ENCODE measurements at regions not wholly inside any gene's neighbourhood (a gene's known extent, or its start where the extent isn't known, plus 50 kb on each side); places are given as distances from the start of the nearest gene placed in this dataset.

DNA sequence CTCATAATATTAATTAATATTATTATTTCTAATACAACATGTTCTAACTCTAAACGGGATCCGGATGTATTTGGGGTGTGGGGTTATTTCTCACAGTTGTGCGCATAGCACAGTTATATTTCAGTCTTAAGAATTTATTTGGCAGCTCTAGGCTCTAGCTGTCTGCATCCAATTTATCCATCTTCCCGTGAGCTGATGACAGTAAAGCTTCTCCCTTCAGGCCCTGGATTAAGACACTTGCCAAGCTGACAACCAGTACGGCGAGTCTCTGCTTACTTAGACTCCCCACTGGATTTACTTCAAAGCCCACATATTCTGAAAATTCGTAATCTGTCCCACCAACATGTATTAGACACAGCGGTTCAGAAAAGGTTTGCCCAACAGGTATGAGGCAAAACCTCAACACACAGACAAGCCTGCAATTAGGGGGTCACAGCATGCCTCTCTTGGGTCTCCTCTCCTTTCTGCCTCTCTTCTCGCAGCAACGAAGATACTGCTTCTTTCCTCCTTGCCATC, 232.9 kb upstream of the TMTC1 start:
- WGBS, 2 donors, result 93% methylated on average over 10 of the region's 10 CpGs

DNA sequence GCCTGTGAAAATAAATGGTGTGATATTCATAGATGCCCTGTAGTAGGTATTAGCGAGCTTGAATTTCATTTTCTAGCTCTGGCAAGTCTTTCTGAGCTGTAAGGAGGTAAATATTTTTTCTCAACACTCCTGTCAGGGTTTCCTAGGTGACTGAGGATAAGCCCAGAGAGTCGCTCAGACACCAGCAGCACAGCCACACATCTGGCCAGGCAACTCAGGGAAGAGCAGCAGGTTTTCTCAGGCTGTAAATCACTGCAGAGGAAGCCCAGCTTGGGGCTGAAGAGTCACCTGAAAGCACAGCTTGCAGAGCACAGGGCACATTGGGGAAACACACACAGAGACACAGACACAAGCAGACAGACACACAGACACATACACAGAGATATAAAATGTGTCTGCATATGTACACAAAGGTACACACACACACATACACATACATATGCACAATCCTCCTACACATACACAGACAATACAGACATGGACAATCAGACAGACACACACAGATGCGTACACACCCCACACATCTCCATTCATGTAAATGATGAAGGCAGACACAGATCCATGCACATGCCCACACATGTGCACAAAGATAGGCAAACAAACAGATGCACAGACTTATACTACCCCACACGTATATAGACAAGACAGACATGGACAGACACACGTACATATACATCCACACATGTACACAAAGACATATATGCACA, 232.0 kb upstream of the TMTC1 start:
- no peak for DNase-seq
- Histone ChIP-seq H3K27me3 (no peaks in the 10 kb centered on the region), H3K9me3 (no peaks in the 10 kb centered on the region), H3K4me3 (no peak overlapping the region), H3K36me3 (ENCODE audit: low read depth, missing control alignments) (no peaks in the 10 kb centered on the region), H3K27ac (no peak overlapping the region), H3K4me1 (no peaks in the 10 kb centered on the region)
- 86 to 90% methylated on average over 5 of the region's 5 CpGs for WGBS, 2 donors
- no peak for TF ChIP-seq POLR2A (IDR thresholded peaks at IDR 0.05)
- TF ChIP-seq, protein P1, sequence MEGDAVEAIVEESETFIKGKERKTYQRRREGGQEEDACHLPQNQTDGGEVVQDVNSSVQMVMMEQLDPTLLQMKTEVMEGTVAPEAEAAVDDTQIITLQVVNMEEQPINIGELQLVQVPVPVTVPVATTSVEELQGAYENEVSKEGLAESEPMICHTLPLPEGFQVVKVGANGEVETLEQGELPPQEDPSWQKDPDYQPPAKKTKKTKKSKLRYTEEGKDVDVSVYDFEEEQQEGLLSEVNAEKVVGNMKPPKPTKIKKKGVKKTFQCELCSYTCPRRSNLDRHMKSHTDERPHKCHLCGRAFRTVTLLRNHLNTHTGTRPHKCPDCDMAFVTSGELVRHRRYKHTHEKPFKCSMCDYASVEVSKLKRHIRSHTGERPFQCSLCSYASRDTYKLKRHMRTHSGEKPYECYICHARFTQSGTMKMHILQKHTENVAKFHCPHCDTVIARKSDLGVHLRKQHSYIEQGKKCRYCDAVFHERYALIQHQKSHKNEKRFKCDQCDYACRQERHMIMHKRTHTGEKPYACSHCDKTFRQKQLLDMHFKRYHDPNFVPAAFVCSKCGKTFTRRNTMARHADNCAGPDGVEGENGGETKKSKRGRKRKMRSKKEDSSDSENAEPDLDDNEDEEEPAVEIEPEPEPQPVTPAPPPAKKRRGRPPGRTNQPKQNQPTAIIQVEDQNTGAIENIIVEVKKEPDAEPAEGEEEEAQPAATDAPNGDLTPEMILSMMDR (IDR thresholded peaks at IDR 0.05), result no peak
- intact Hi-C loops (cut with DNase I; ENCODE audit: low total_unique reads), result no loop called here

More for the DNA sequence above, 232.9 kb upstream of the TMTC1 start:
- no peaks in the 10 kb centered on the region for H3K4me1 ChIP-seq
- no peaks in the 10 kb centered on the region for H3K36me3 ChIP-seq (ENCODE audit: low read depth, missing control alignments)
- H3K9me3 ChIP-seq, result no peaks in the 10 kb centered on the region
- intact Hi-C loops (cut with DNase I; ENCODE audit: low total_unique reads), result no loop called here
- no peak overlapping the region for H3K27ac ChIP-seq
- no peak overlapping the region for H3K4me3 ChIP-seq
- TF ChIP-seq, protein P1 (IDR thresholded peaks at IDR 0.05), result no peak
- H3K27me3 ChIP-seq, result no peaks in the 10 kb centered on the region
- no peak for DNase-seq

GRCh38 chr12:30014991-30015390, 231.2 kb upstream of the TMTC1 start:
- intact Hi-C loops (cut with DNase I; ENCODE audit: low total_unique reads), result no loop called here

GRCh38 chr12:30012816-30013450, 229.2 kb upstream of the TMTC1 start:
- Histone ChIP-seq H3K9me3 (no peaks in the 10 kb centered on the region), H3K27me3 (no peaks in the 10 kb centered on the region), H3K4me1 (no peaks in the 10 kb centered on the region), H3K27ac (no peak overlapping the region), H3K36me3 (ENCODE audit: low read depth, missing control alignments) (no peaks in the 10 kb centered on the region), H3K4me3 (no peak overlapping the region)
- 69 to 72% methylated on average over 6 of the region's 6 CpGs for WGBS, 2 donors
- TF ChIP-seq, protein P1 (IDR thresholded peaks at IDR 0.05), result no peak
- TF ChIP-seq POLR2A (IDR thresholded peaks at IDR 0.05), result no peak
- intact Hi-C loops (cut with DNase I; ENCODE audit: low total_unique reads), result no loop called here
- no peak for DNase-seq

More at GRCh38 chr12:30014991-30015390, 231.2 kb upstream of the TMTC1 start:
- Histone ChIP-seq H3K27me3 (no peaks in the 10 kb centered on the region), H3K4me1 (no peaks in the 10 kb centered on the region), H3K27ac (no peak overlapping the region), H3K9me3 (no peaks in the 10 kb centered on the region), H3K36me3 (ENCODE audit: low read depth, missing control alignments) (no peaks in the 10 kb centered on the region), H3K4me3 (no peak overlapping the region)
- TF ChIP-seq, protein P1 (IDR thresholded peaks at IDR 0.05), result no peak
- TF ChIP-seq POLR2A (IDR thresholded peaks at IDR 0.05), result no peak
- no peak for DNase-seq
- WGBS, 2 donors, result 47 to 49% methylated on average over 1 of the region's 1 CpG

Data from testis (tissue), 2 donors.